ENCODE measurements at regions not wholly inside any gene's neighbourhood (a gene's known extent, or its start where the extent isn't known, plus 50 kb on each side); places are given as distances from the start of the nearest gene placed in this dataset.
"Not testable (repeated sequence)": the region's sequence is repeated elsewhere in the genome, so short reads cannot be mapped to it uniquely, and the experiment has no call there.

DNA sequence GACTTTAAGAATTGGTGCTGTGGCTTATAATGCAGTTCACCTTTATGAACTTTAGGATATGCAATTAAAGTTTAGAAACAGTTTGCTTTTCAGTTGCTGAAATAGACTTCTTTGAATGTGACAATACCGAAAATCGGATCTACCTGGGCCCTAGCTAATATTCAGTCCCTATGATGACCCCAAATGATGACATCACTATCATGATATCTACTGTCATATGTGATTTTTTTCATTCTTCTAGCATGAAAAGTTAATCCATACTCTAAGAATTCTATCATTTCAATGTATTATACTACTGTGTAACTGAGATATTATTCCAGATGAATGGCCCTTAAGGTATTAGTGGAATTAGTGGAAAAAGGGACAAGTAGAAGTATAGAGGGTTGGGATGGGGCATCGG lies 487.2 kb upstream of the TUSC1 start:
- no peak for DNase-seq (ENCODE audit: low spot score)

GRCh38 chr9:26163931-26164330 lies 485.7 kb upstream of the TUSC1 start:
- DNase-seq (ENCODE audit: low spot score): no peak

DNA sequence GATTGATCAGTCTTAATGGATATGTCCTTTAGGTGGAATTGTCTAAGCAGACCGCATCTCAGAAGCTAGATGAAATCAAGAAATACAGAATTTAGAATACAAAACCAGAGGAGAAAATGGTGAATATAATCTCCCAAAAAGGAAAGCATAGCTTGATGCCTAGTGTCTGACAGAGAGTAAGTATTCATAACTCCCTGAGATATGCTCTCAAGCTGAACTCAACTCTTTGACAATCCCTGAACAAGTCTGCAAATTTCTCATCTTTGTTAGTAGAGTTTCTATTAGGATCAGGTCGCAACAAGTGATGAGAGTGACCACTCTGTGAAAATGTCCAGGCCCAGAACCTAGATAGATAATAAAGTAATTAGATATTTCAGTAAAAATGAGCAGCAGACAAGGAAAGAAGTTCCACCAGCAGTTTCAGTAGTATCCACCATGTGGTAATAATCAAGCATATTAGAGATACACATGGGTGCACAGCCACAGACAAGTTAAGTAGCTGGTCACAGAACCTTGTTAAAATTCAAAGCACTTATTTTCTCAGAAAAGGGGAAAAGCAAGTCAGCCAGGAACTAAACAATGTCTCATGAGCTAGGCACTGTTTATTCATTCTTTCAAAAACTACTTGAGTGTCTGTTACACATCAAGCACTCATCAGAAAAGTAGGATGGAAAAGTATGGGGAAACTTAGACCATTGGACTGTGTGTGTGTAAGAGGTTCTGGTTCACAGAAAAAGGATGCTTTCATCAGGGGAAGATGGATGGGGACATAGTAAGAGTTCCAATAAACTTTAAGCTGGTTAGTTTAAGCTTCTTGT lies 481.5 kb upstream of the TUSC1 start:
- DNase-seq (ENCODE audit: low spot score): no peak

GRCh38 chr9:26158631-26159150 lies 480.4 kb upstream of the TUSC1 start:
- DNase-seq (ENCODE audit: low spot score): no peak

DNA sequence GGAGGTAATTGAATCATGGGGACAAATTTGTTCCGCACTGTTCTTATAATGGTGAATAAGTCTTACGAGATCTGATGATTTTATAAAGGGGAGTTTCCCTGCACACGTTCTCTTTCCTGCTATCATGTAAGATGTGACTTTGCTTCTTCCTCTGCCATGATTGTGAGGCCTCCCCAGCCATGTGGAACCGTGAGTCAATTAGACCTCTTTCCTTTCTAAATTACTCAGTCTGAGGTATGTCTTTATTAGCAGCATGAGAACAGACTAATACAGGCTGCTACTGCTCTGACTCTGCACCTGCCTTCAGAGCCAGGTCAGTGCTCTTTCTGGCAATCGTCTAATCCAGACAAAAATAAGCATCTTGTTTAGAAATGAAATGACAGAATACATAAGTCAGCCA lies 479.2 kb upstream of the TUSC1 start:
- no peak for DNase-seq (ENCODE audit: low spot score)

- DNase-seq (ENCODE audit: low spot score): no peak
Observed at GRCh38 chr9:26152350-26152749, 474.1 kb upstream of the TUSC1 start.

DNA sequence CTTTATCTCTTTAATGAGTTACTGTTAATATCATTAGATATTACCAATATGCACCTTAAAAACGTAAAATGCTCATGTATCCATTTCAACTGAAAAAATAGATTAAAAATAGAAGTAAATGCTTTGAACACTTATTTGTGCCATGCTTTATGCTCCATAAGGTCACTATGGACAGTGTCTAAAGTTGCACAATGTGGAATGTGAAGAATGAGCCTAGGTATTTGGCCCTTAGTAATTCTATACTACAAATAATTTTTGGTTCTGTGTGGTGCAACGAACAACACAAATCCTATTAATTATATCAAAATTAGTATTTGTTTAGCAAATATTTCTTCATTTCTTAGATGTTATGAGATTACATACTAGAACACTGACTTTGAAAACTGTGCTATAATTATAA lies 469.9 kb upstream of the TUSC1 start:
- DNase-seq (ENCODE audit: low spot score): no peak

DNA sequence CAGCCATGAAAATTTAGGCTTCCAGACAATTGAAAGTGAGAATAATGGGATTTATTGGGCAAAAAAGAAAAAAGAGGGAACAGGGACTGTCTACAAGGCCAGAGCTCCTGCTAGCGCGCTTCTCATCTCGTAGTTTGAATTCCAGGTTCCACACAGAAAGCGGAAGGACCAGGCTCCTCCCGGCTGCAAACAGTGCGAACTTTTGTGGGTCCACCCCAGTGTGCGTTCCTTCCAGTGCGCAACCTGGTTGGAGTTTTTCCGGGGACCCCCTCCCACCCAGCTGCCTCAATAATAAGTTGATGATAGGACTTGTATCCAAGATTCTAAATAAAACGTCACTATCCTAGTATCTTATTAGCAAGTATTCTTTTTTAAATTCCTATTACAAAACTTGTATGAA lies 467.7 kb upstream of the TUSC1 start:
- DNase-seq (ENCODE audit: low spot score): no peak

DNA sequence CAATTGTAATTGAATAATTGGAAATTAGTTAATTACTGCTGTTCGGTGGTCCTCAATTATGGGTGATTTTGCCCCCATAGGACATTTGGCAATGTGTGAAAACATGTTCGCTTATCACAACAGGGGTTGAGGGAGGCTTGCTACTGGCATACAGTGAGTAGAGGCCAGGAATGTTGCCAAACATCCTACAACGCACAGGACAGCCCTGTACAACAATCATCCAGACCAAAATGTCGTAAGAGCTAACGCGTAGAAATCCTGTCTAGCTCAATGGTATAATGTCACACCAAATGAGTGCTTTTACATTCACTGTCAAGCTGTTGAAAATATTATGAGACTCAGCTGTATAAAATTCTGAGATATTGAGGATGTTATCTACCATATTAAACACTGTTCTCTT lies 464.4 kb upstream of the TUSC1 start:
- DNase-seq (ENCODE audit: low spot score): no peak

DNA sequence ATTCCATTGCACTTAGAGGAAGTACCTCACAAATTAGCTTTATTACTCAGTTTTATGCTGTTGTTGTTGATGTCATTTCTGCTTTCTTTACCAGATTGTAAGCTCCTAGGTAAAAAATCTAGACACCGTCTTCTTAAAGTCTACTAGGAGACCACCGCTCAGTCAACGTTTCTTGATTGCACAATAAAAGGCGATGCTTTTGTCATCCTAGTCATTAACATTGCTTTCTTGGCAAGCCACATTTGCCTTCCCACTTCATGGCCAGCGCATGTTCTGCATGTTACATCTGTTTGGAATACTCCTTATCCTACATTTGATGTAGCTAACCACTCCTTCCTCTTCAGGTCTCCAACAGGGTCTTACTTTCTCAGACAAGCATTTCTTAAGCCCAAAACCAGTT lies 464.0 kb upstream of the TUSC1 start:
- DNase-seq (ENCODE audit: low spot score): no peak

GRCh38 chr9:26133537-26133936 lies 455.3 kb upstream of the TUSC1 start:
- DNase-seq (ENCODE audit: low spot score): no peak

GRCh38 chr9:26132746-26133312 lies 454.6 kb upstream of the TUSC1 start:
- no peak for DNase-seq (ENCODE audit: low spot score)

- DNase-seq (ENCODE audit: low spot score): no peak
Observed at GRCh38 chr9:26131886-26132285, 453.6 kb upstream of the TUSC1 start.

GRCh38 chr9:26129217-26129616 lies 451.0 kb upstream of the TUSC1 start:
- DNase-seq (ENCODE audit: low spot score): no peak

GRCh38 chr9:26125693-26126092 lies 447.4 kb upstream of the TUSC1 start:
- no peak for DNase-seq (ENCODE audit: low spot score)

DNA sequence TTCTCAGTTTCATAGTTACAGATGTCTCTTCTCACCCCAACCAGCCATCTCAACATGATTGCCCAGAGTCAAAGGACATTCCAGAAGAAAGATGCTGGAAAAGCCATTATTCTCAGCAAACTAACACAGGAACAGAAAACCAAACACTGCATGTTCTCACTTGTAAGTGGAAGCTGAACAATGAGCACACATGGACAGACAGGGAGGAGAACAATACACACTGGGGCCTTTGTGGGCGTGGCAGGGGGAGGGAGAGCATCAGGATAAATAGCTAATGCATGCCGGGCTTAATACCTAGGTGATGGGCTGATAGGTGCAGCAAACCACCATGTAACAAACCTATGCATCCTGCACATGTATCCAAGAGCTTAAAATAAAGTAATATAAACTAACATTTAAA lies 437.8 kb upstream of the TUSC1 start:
- DNase-seq (ENCODE audit: low spot score): not testable (repeated sequence)

- no peak for DNase-seq (ENCODE audit: low spot score)
Observed at GRCh38 chr9:26112724-26113123, 434.5 kb upstream of the TUSC1 start.

- no peak for DNase-seq (ENCODE audit: low spot score)
Observed at GRCh38 chr9:26086396-26086795, 408.2 kb upstream of the TUSC1 start.

GRCh38 chr9:26081847-26082246 lies 403.6 kb upstream of the TUSC1 start:
- DNase-seq (ENCODE audit: low spot score): no peak

DNA sequence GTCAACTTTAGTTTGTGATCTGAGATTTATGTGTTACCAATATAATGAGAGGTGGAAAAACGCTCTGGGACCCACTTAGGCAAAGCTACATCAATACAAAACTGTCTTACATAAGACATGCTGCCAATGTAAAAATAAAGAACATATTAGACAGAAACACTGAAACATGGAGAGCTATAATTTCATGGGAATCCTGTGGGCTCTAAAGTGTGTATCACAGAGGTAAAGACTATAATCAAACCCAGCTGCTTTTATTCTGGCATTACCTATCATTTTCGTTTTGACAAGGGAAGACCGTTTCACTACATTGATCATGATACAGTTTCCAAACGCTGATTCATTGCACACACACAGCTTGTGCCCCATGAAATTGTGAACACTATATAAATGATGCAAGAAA lies 400.5 kb upstream of the TUSC1 start:
- no peak for DNase-seq (ENCODE audit: low spot score)

DNA sequence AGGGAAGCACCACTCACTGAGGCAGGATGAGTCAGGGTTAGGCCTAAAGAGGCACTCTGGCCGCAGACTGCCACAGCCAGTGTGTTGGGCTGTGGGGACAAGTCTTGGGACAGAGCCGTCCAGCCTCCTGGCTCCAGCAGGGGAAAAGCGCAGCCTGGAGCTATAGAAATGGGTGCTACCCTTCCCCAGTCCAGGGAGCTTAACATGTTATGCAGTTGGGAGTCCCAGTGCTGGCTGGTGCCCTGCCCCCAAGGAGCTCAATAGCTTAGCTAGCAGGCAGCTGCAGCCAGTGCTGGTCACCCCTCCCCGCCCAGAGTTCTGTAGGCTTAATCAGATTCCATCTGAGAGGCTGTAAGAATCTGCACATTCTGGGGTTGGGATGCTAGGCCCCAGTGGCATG lies 399.6 kb upstream of the TUSC1 start:
- DNase-seq (ENCODE audit: low spot score): no peak

DNA sequence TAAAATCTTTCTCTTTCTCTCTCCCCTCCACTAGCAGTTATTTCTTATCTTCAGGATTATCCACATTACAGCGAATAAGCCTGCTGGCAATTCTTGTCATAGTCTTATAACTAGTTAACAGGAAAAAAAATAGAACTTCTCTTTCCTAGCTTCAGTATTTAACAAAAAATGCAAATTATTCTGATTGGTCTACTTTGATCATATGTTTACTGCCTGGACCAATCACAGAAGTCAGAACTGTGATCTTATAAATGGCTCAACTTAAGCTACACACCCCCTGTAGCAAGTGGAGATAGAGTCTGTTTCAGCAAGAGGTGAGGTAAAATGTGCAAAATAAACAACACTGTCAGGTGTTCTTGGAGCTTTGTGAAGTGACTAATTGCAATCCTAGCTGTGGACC lies 389.4 kb upstream of the TUSC1 start:
- no peak for DNase-seq (ENCODE audit: low spot score)

DNA sequence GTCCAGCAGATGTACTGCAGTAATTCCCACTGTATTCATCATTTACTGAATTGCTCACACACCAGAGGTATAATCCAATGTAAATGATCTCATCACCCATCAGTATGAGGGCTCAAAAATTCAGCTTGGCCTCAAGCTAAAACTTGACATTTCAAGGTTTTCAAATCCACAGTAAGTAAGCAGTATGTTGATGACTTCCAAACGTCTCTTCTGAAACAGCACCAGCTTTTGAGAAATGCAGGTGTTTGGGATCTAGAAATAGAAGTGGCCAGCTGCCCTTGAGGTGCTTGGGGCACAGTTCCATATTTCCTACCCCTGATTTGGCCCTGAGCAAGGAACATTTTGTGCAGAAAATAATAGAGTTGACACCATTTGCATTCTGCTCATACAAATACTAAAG lies 388.0 kb upstream of the TUSC1 start:
- DNase-seq (ENCODE audit: low spot score): peak; percentile 11
